Smooth muscle cell (in vitro differentiated cells): ENCODE measurements at regions not wholly inside any gene's neighbourhood (a gene's known extent, or its start where the extent isn't known, plus 50 kb on each side); places are given as distances from the start of the nearest gene placed in this dataset.

Experiments used
- DNase-seq: peaks from one replicate; lab custom pipeline; 2025; ENCODE audit not compliant: unreplicated experiment; lab: John Stamatoyannopoulos, UW
- H2AFZ ChIP-seq: fragments of 200-600 bp; sonication (generic); 2 replicates; pipeline ENCODE4 v1.6.0; 2016; ENCODE audit warnings: antibody characterized with exemption, low read depth, mild to moderate bottlenecking
- H3F3A ChIP-seq: fragments of 200-600 bp; sonication (generic); 2 replicates; pipeline ENCODE4 v1.6.0; 2017; ENCODE audit warnings: antibody characterized with exemption, low read depth
- H3K27ac ChIP-seq: fragments of 200-600 bp; sonication (generic); 2 replicates; pipeline ENCODE4 v1.5.1; 2016; ENCODE audit warnings: low read depth, mild to moderate bottlenecking
- H3K27me3 ChIP-seq: fragments of 200-600 bp; sonication (generic); 2 replicates; pipeline ENCODE4 v1.6.1; 2016; ENCODE audit warnings: low read depth, mild to moderate bottlenecking
- H3K36me3 ChIP-seq: fragments of 200-600 bp; sonication (generic); 2 replicates; pipeline ENCODE4 v1.5.1; 2016; ENCODE audit warnings: low read depth
- H3K4me1 ChIP-seq: fragments of 200-600 bp; sonication (generic); 2 replicates; pipeline ENCODE4 v1.5.1; 2016; ENCODE audit warnings: low read depth
- H3K4me2 ChIP-seq: fragments of 200-600 bp; sonication (generic); 2 replicates; pipeline ENCODE4 v1.6.0; 2016; ENCODE audit warnings: mild to moderate bottlenecking
- H3K4me3 ChIP-seq: fragments of 200-600 bp; sonication (generic); 2 replicates; pipeline ENCODE4 v1.5.1; 2016; ENCODE audit warnings: mild to moderate bottlenecking
- H3K79me2 ChIP-seq: fragments of 200-600 bp; sonication (generic); 2 replicates; pipeline ENCODE4 v1.6.0; 2016; ENCODE audit warnings: low read depth, mild to moderate bottlenecking
- H3K9ac ChIP-seq: fragments of 200-600 bp; sonication (generic); 2 replicates; pipeline ENCODE4 v1.6.0; 2016; ENCODE audit warnings: low read depth
- H3K9me3 ChIP-seq: fragments of 200-600 bp; sonication (generic); replicated peaks from 2 replicates; pipeline ENCODE4 v1.5.1; 2016; ENCODE audit warnings: low read depth
- H4K20me1 ChIP-seq: fragments of 200-600 bp; sonication (generic); 2 replicates; pipeline ENCODE4 v1.6.0; 2016; ENCODE audit warnings: low read depth
- whole genome bisulfite sequencing: methylation state at CpG from one replicate; pipeline ENCODE4 v1.1.7; 2016; ENCODE audit warnings: low lambda C conversion rate; 5-methylcytosine and 5-hydroxymethylcytosine counted together
- TF ChIP-seq, protein P1 (sequence below): fragments of 200-600 bp; sonication (generic); IDR thresholded peaks from 2 replicates; pipeline ENCODE4 v1.5.1; 2017; ENCODE audit warnings: borderline replicate concordance, mild to moderate bottlenecking, antibody characterized with exemption; ENCODE audit not compliant: insufficient read depth, poor library complexity, severe bottlenecking

DNA sequence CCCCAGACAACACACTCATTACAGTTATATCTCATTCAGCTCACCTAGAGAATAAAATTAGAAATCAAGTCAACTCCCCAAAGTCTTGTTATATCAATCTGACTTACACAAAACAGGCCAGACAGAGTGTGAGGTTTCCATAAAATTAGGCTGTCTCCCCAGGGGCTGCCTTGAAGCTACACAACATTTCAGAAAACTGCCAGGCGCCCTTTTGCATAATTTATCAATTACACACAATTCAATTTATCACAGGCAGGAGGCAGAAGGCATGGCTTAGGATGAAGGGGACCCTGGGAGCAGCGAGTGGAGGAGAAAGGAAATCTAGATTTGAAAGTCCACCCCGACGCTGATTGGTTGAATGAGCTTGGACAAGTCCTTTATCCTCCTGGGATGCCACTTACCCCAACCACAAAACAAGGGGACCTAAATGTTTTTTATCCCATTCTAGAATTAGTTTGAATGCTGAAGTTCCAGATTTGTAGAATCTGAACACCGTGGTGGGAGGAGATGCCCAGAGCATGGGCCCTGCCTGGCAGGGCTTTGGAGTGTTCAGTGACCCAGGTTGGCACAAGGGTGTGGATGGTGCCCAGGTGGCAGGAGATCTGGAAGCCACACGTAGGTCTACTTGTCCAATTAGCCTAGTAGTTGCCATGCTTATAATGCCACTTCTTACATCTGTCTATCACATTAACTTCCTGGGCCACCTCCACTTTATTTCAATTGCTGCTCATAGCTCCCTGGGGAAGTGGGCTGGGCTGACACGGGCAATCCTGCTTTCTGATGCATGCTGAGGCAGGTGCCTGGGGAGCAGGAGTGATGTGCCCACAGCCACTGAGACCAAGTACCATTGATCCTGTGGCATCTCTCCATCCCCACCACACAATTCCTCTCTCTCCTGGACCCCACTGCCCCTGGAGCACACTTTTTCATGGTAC lies 119.8 kb upstream of the TLE3 start:
- H4K20me1 ChIP-seq, result no peaks in the 10 kb centered on the region
- no peak overlapping the region for H3K27ac ChIP-seq
- no peaks in the 10 kb centered on the region for H3K9me3 ChIP-seq
- H3K4me1 ChIP-seq, result peaks cover 15% of the 10 kb centered on the region
- peaks cover 4% of the 10 kb centered on the region for H3F3A ChIP-seq
- 94% methylated on average over 7 of the region's 7 CpGs for WGBS
- H3K9ac ChIP-seq, result no peak overlapping the region
- no peak overlapping the region for H3K4me3 ChIP-seq
- no peaks in the 10 kb centered on the region for H3K27me3 ChIP-seq
- no peak overlapping the region for H2AFZ ChIP-seq
- DNase-seq, result no peak
- TF ChIP-seq, protein P1, sequence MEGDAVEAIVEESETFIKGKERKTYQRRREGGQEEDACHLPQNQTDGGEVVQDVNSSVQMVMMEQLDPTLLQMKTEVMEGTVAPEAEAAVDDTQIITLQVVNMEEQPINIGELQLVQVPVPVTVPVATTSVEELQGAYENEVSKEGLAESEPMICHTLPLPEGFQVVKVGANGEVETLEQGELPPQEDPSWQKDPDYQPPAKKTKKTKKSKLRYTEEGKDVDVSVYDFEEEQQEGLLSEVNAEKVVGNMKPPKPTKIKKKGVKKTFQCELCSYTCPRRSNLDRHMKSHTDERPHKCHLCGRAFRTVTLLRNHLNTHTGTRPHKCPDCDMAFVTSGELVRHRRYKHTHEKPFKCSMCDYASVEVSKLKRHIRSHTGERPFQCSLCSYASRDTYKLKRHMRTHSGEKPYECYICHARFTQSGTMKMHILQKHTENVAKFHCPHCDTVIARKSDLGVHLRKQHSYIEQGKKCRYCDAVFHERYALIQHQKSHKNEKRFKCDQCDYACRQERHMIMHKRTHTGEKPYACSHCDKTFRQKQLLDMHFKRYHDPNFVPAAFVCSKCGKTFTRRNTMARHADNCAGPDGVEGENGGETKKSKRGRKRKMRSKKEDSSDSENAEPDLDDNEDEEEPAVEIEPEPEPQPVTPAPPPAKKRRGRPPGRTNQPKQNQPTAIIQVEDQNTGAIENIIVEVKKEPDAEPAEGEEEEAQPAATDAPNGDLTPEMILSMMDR, result no peak
- no peaks in the 10 kb centered on the region for H3K36me3 ChIP-seq
- H3K4me2 ChIP-seq, result no peak overlapping the region
- no peaks in the 10 kb centered on the region for H3K79me2 ChIP-seq

GRCh38 chr15:70215951-70216350 lies 118.2 kb upstream of the TLE3 start:
- Histone ChIP-seq H2AFZ (no peak overlapping the region), H3K9ac (no peak overlapping the region), H3K36me3 (no peaks in the 10 kb centered on the region), H3K4me2 (no peak overlapping the region), H4K20me1 (no peaks in the 10 kb centered on the region), H3K27me3 (no peaks in the 10 kb centered on the region), H3K27ac (no peak overlapping the region), H3K4me3 (no peak overlapping the region), H3K79me2 (no peaks in the 10 kb centered on the region), H3K4me1 (peaks cover 15% of the 10 kb centered on the region), H3F3A (peaks cover 4% of the 10 kb centered on the region), H3K9me3 (no peaks in the 10 kb centered on the region)
- 82% methylated on average over 5 of the region's 5 CpGs for WGBS
- TF ChIP-seq, protein P1, result no peak
- DNase-seq, result no peak

DNA sequence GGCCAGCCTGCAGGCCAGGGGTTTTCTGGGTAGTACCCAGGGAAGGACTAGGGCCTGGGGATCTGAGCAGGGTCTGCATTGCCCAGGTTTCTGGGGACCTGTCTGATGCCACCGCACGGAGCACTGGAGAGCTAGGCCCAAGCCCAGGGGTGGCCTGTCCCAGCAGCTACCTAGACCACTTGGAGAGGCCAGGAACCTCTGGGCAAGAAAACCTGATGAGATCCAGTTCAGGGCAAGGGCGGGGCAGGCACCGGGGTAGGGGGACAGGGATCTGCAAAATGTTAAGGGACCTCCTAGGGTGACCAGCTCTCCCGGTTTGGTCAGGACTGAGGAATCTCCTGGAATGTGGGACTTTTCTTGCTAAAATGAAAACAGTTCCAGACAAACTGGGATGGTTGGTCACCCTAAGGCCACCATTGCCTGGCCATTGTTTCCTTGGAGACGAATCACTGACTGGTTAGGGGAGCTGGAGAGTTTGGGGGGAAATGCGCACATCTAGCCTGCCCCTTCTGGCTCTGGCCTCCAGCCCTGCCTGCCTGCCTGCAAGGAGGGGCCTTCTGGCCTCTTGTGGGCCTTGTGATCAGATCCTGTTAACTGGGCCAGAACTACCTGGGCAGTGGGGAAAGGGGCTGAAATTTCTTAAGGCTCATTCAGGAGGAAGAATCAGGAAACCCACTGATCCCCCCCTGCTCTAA lies 117.4 kb upstream of the TLE3 start:
- peaks cover 14% of the 10 kb centered on the region for H3K4me1 ChIP-seq
- peaks cover 4% of the 10 kb centered on the region for H3F3A ChIP-seq
- WGBS, result 94% methylated on average over 7 of the region's 7 CpGs
- H3K27me3 ChIP-seq, result no peaks in the 10 kb centered on the region
- H3K27ac ChIP-seq, result no peak overlapping the region
- no peak overlapping the region for H2AFZ ChIP-seq
- H3K9me3 ChIP-seq, result no peaks in the 10 kb centered on the region
- H3K4me3 ChIP-seq, result no peak overlapping the region
- H3K4me2 ChIP-seq, result no peak overlapping the region
- H3K9ac ChIP-seq, result no peak overlapping the region
- no peaks in the 10 kb centered on the region for H4K20me1 ChIP-seq
- H3K36me3 ChIP-seq, result no peaks in the 10 kb centered on the region
- no peak for DNase-seq
- no peaks in the 10 kb centered on the region for H3K79me2 ChIP-seq
- TF ChIP-seq, protein P1, result no peak
